ENCODE measurements at regions not wholly inside any gene's neighbourhood (a gene's known extent, or its start where the extent isn't known, plus 50 kb on each side); places are given as distances from the start of the nearest gene placed in this dataset.

DNA sequence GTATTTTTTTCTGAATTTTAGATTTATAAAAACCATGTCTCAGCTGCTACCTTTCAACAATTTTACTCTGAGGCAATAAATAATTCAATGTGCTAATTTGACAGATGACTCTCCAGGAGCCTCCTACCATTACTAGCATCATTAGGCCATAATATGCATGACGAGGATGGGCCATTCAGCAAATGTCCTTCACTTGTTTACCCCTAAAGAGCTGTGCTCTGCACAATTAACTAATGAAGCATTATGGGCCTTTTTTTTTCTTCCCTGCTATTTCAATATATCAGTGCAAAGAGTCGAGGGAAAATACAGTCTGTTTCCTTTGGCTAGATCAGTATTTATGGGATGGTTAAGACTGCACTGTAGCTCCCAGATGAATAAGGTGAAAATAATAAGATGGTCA lies 627.2 kb downstream of the ISL1 start:
- no peak overlapping the region for H2AK5ac ChIP-seq (ENCODE audit: low read depth, low read length)
- no peak overlapping the region for H4K8ac ChIP-seq (ENCODE audit: low read depth in 2 of 2, low read length in 2 of 2)
- H4K5ac ChIP-seq (ENCODE audit: low read depth, low read length): no peak overlapping the region
- ATAC-seq (ENCODE audit: low read depth) (no peak), DNase-seq (no peak)
- in situ Hi-C loops (cut with MboI; ENCODE audit: low sequenced_read_pairs) (no loop called here), dilution Hi-C loops (cut with HindIII; ENCODE audit: low sequenced_read_pairs, unreplicated experiment) (no loop called here), intact Hi-C loops (cut with micrococcal nuclease) (no loop called here)
- no peaks in the 10 kb centered on the region for H3K9me1 ChIP-seq (ENCODE audit: insufficient read depth, low read length)
- no peak overlapping the region for H2BK15ac ChIP-seq (ENCODE audit: low read depth, low read length)
- no peak overlapping the region for H3K4ac ChIP-seq (ENCODE audit: low read depth, low read length)
- no peak overlapping the region for H3K9ac ChIP-seq (ENCODE audit: low read depth, low read length)
- H3K79me1 ChIP-seq (ENCODE audit: low read depth in 1 of 2, low read length in 2 of 2): no peaks in the 10 kb centered on the region
- no peaks in the 10 kb centered on the region for H3K36me3 ChIP-seq (ENCODE audit: control insufficient read depth, insufficient read depth, low read length)
- H3K27ac ChIP-seq (ENCODE audit: insufficient read depth, low read length): no peak overlapping the region
- WGBS, 2 experiments (ENCODE audit: extremely low coverage in 2 of 2, insufficient read length in 1 of 2): no CpG with 5 or more reads among the region's 2 CpGs
- TF ChIP-seq, protein P1, sequence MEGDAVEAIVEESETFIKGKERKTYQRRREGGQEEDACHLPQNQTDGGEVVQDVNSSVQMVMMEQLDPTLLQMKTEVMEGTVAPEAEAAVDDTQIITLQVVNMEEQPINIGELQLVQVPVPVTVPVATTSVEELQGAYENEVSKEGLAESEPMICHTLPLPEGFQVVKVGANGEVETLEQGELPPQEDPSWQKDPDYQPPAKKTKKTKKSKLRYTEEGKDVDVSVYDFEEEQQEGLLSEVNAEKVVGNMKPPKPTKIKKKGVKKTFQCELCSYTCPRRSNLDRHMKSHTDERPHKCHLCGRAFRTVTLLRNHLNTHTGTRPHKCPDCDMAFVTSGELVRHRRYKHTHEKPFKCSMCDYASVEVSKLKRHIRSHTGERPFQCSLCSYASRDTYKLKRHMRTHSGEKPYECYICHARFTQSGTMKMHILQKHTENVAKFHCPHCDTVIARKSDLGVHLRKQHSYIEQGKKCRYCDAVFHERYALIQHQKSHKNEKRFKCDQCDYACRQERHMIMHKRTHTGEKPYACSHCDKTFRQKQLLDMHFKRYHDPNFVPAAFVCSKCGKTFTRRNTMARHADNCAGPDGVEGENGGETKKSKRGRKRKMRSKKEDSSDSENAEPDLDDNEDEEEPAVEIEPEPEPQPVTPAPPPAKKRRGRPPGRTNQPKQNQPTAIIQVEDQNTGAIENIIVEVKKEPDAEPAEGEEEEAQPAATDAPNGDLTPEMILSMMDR (conservative IDR thresholded peaks at IDR 0.05; ENCODE audit: low read depth, low read length): no peak
- TF ChIP-seq POLR2A (IDR thresholded peaks at IDR 0.05; ENCODE audit: low read depth, low read length) (no peak), CEBPB (IDR thresholded peaks at IDR 0.05; ENCODE audit: low read depth, low read length) (no peak), RCOR1 (IDR thresholded peaks at IDR 0.05; ENCODE audit: insufficient replicate concordance, low read length) (no peak), CHD1 (IDR thresholded peaks at IDR 0.05; ENCODE audit: low read depth, low read length) (no peak), RFX5 (IDR thresholded peaks at IDR 0.05; ENCODE audit: low read depth, low read length) (no peak), MXI1 (IDR thresholded peaks at IDR 0.05; ENCODE audit: borderline replicate concordance, low read depth, low read length) (no peak), FOS (IDR thresholded peaks at IDR 0.05; ENCODE audit: low read depth, low read length) (no peak), MAFK (IDR thresholded peaks at IDR 0.05; ENCODE audit: low read depth, low read length) (no peak), NFE2L2 (IDR thresholded peaks at IDR 0.05; ENCODE audit: low read depth, low read length) (no peak), MAZ (IDR thresholded peaks at IDR 0.05; ENCODE audit: borderline replicate concordance, low read depth, low read length) (no peak), BHLHE40 (IDR thresholded peaks at IDR 0.05; ENCODE audit: low read depth, low read length) (no peak), SMC3 (IDR thresholded peaks at IDR 0.05; ENCODE audit: low read depth, low read length) (no peak), RAD21 (IDR thresholded peaks at IDR 0.05; ENCODE audit: low read length) (no peak)
- TF ChIP-seq, protein P2, sequence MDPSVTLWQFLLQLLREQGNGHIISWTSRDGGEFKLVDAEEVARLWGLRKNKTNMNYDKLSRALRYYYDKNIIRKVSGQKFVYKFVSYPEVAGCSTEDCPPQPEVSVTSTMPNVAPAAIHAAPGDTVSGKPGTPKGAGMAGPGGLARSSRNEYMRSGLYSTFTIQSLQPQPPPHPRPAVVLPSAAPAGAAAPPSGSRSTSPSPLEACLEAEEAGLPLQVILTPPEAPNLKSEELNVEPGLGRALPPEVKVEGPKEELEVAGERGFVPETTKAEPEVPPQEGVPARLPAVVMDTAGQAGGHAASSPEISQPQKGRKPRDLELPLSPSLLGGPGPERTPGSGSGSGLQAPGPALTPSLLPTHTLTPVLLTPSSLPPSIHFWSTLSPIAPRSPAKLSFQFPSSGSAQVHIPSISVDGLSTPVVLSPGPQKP (IDR thresholded peaks at IDR 0.05; ENCODE audit: borderline replicate concordance, low read depth, low read length): no peak
- TF ChIP-seq, protein P3, sequence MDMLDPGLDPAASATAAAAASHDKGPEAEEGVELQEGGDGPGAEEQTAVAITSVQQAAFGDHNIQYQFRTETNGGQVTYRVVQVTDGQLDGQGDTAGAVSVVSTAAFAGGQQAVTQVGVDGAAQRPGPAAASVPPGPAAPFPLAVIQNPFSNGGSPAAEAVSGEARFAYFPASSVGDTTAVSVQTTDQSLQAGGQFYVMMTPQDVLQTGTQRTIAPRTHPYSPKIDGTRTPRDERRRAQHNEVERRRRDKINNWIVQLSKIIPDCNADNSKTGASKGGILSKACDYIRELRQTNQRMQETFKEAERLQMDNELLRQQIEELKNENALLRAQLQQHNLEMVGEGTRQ (IDR thresholded peaks at IDR 0.05; ENCODE audit: low read depth, low read length): no peak
- H2BK5ac ChIP-seq (ENCODE audit: low read depth, low read length, poor library complexity, severe bottlenecking): no peak overlapping the region
- no peak overlapping the region for H3K18ac ChIP-seq (ENCODE audit: low read depth, low read length)
- no peaks in the 10 kb centered on the region for H3K4me1 ChIP-seq (ENCODE audit: control insufficient read depth, insufficient read depth, low read length)
- ChIA-PET POLR2A (ENCODE audit: unreplicated experiment) (no interaction called here), CTCF (no interaction called here)
- no peaks in the 10 kb centered on the region for H3K27me3 ChIP-seq (ENCODE audit: control insufficient read depth, insufficient read depth, low read length)
- H4K20me1 ChIP-seq (ENCODE audit: insufficient read depth, low read length): no peaks in the 10 kb centered on the region
- no peak overlapping the region for H3K4me2 ChIP-seq (ENCODE audit: low read depth, low read length)
- no peak overlapping the region for H2BK120ac ChIP-seq (ENCODE audit: low read depth, low read length)
- H3K56ac ChIP-seq (ENCODE audit: extremely low read depth, insufficient read depth, low read length): no peak overlapping the region
- no peak overlapping the region for H3K23ac ChIP-seq (ENCODE audit: low read depth, low read length)
- H2AK9ac ChIP-seq (replicated peaks; ENCODE audit: low read depth, low read length, poor library complexity): no peak overlapping the region
- BruUV-seq (replicated peaks): no TSS peak
- no peak overlapping the region for H2BK20ac ChIP-seq (ENCODE audit: low read depth, low read length)
- no peak overlapping the region for H4K91ac ChIP-seq (ENCODE audit: insufficient read depth, low read depth, low read length)
- H2AFZ ChIP-seq (replicated peaks; ENCODE audit: low read length, poor library complexity): no peak overlapping the region
- H3K4me3 ChIP-seq (ENCODE audit: insufficient read depth, low read depth, low read length): no peak overlapping the region
- no peak overlapping the region for H3K14ac ChIP-seq (replicated peaks; ENCODE audit: low read depth, low read length)
- no peaks in the 10 kb centered on the region for H3K9me3 ChIP-seq (ENCODE audit: control insufficient read depth, insufficient read depth, low read length)

Data from IMR-90 (cell line).